ENCODE measurements at regions not wholly inside any gene's neighbourhood (a gene's known extent, or its start where the extent isn't known, plus 50 kb on each side); places are given as distances from the start of the nearest gene placed in this dataset.

GRCh38 chr18:79597831-79598632 lies 81.6 kb upstream of the CTDP1 start:
- no peak for TF ChIP-seq CTCF (IDR thresholded peaks at IDR 0.05)
- no peak for TF ChIP-seq POLR2AphosphoS5 (IDR thresholded peaks at IDR 0.05; ENCODE audit: insufficient read depth in 1 of 2, low read depth in 1 of 2)
- no peak for TF ChIP-seq POLR2A (IDR thresholded peaks at IDR 0.05)

All from vagina (tissue), 2 donors.